Superior temporal gyrus (tissue), 1 donor: ENCODE measurements at regions not wholly inside any gene's neighbourhood (a gene's known extent, or its start where the extent isn't known, plus 50 kb on each side); places are given as distances from the start of the nearest gene placed in this dataset.
A peak's percentile ranks its signal among the peaks of the same experiment; 100 is the strongest.

Experiments
- DNase-seq: peaks from one replicate; pipeline ENCODE4 v3.0.0-alpha.2; 2016; ENCODE audit errors: extremely low spot score

GRCh38 chr3:177599326-177599725 lies 402.0 kb upstream of the TBL1XR1 start:
- no peak for DNase-seq

GRCh38 chr3:177599837-177600236 lies 402.6 kb upstream of the TBL1XR1 start:
- no peak for DNase-seq

- DNase-seq: no peak
These were observed 403.1 kb upstream of the TBL1XR1 start for GRCh38 chr3:177600411-177600810.

GRCh38 chr3:177601152-177601551 lies 403.9 kb upstream of the TBL1XR1 start:
- no peak for DNase-seq

GRCh38 chr3:177602601-177603147 lies 405.4 kb upstream of the TBL1XR1 start:
- no peak for DNase-seq

- DNase-seq: peak; percentile 36
These were observed 405.9 kb upstream of the TBL1XR1 start for GRCh38 chr3:177603148-177603603.

DNA sequence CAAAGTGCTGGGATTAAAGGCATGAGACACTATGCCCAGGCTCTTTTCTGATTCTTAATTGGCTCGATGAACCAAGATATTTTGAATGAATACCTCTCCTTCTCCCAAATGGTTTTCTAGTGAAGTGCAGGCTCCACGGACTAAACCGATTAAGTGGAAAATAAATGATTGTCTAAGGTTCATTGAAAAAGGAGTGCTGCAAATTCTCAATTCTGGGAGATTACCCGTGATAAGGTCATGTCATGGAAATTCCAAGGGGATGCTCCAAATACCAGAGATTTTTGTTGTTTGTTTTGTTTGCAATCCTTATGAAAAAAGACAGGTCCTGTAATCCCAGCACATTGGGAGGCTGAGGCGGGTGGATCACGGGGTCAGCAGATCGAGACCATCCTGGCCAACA lies 406.9 kb upstream of the TBL1XR1 start:
- DNase-seq: no peak

GRCh38 chr3:177606891-177607290 lies 409.6 kb upstream of the TBL1XR1 start:
- no peak for DNase-seq

- DNase-seq: no peak
These were observed 410.3 kb upstream of the TBL1XR1 start for GRCh38 chr3:177607589-177607988.

DNA sequence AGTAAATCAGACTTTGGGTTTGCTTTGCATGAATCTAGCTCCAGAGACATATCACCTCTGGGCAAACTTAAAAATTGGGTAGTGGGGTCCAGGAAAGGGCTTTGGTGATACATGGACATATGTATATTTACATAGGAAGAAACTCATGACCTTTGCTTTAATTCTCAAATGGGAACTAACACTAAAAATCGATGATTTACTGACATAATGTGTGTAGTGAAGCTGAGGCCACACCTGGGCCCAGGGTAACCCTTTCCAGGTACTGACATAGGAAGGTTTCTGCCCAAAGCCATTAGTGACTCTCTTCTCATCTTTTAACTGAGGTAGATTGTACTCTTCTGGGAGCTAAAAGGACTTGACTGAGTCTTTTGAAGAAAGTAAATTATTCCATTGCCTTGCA lies 411.2 kb upstream of the TBL1XR1 start:
- DNase-seq: no peak

- no peak for DNase-seq
These were observed 412.3 kb upstream of the TBL1XR1 start for GRCh38 chr3:177609613-177610012.

DNA sequence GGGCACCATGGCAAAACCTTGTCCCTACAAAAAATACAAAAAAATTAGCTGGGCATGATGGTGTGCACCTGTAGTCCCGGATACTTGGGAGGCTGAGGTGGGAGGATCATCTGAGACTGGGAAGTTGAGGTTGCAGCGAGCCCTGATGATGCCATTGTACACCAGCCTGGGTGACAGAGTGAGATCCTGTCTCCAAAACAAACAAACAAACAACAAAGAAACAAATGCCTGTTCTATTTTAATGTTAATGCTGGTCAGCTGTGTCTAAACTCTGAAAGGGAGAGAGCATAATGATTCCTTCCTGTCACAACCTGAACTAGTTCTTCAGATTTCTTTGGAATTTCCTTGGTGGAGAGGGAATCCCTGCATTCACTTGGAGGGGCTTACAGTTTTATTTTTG lies 413.0 kb upstream of the TBL1XR1 start:
- DNase-seq: no peak

DNA sequence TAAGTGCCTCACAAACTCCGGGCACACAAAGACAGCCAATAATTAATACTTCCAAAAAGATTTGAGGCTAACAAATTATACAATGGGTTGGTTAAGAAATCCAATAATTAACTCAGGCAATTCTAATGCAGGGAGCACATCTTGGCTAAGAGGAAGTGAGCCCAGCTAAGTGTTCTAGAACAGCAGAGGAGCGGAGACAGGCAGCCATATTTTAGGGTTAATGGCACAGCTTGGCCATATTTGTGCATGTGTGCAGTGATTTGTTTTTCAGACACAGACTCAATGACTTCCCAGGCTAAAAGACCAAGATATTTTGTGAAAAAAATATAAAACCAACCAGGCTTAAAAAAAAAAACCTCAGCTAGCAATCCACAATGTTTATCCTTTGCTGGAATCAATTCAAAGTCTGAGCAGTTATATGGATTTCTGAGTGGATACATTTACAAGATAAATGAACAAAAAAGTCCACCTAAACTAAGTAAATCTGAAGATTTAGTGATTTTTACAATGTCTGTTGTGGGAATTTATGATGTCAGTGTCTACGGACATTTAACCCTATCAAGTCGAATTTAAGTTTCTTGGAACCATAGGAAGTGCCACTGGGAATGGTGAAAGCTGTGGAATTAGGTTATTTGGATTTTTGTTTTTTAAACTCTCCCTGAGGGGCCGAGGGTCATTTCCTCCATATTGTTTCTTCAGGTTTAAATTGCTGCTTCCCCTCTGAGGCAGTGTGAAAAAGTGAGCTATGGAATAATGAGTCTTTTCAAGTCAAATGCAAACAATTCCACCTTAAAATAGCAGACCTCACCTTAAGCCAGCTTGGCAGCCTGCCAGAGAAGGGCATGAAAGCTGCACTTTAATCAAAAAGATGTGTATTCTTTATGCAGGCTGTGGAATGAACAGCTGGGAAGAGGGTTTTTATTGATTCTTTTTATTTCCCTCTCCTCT lies 413.7 kb upstream of the TBL1XR1 start:
- DNase-seq: no peak

GRCh38 chr3:177611752-177612334 lies 414.6 kb upstream of the TBL1XR1 start:
- DNase-seq: no peak

- no peak for DNase-seq
These were observed 416.6 kb upstream of the TBL1XR1 start for GRCh38 chr3:177613901-177614300.

- DNase-seq: no peak
These were observed 417.7 kb upstream of the TBL1XR1 start for GRCh38 chr3:177615015-177615414.

DNA sequence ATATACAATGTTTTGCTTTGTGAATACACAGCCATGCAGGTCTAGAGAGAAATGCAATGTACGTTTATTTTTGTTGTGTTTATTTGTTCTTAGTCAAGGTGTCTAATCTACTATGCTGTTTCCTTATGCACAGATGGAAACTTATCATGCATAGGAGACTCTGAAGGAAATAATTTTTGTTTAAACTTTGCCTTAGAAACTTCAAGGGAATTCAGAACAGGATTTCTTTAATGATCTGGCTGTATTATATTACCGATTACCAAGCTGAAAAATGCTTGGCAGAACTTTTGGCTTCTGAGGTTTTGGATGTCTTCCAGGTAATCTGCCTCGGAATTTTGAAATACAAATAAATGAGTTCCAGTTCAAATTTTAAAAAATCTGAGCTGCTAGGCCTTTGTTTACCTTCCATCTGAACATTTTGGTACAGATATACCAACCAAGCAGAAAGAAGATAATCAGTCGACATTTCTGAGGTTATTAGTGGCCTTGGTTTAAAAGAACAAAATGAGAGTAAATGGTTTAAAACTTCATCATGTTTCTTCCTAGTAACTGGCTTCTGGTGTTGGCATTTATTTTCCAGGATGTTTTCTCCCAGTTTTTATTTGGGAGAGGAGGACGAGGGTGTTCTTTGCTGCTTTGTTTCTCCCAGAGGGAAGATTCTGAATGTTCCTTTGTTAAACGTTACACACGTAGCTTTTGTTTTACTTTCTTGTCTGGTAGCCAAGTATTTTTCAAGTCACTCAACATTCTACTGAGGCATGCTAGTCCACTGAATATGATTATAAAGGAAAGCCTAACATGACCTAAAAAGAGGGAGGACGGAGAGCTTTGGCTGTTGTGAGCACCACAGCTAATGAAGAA lies 421.8 kb upstream of the TBL1XR1 start:
- DNase-seq: peak; percentile 94

DNA sequence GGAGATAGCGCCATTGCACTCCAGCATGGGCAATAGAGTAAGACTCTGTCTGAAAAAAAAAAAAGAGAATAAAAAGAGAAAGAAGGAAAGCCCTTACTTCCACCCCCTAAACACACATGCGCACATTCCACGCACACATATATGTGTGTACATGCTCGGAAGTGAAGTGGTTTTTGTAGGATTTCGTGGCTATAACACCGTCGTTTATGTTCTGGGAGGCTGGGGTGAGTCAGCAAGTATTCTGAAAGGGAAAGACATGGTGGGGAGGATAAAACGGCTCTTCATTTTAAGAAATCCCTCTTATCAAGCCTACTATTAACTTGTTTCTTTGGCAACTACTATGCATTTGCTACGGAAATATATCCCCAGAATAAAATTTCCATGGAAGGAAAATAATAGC lies 422.8 kb upstream of the TBL1XR1 start:
- no peak for DNase-seq

DNA sequence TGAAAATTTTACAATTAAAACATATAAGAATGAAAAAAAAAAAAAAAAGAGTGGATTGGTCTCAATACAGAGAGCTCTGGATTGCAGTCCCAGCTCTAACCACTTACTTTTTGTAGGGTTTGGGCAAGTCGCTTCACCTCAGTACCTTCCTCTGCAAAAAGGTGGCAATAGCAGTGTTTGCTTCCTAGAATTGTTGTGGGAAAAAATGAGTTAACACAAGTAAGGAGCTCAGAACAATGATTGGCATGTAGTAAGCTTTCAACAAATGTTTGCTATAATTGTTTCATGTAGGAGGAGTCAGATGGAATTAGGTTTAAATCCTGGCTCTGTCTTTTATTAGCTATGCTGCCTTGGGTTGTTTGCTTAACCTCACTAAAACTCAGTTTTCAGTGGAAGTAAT lies 425.2 kb upstream of the TBL1XR1 start:
- DNase-seq: no peak

GRCh38 chr3:177622982-177623617 lies 425.8 kb upstream of the TBL1XR1 start:
- DNase-seq: no peak
